ENCODE measurements at regions not wholly inside any gene's neighbourhood (a gene's known extent, or its start where the extent isn't known, plus 50 kb on each side); places are given as distances from the start of the nearest gene placed in this dataset.

- no peak for TF ChIP-seq ZNF263 (CRISPR knock-in tag; IDR thresholded peaks at IDR 0.05; ENCODE audit: low read depth)
- no peak for TF ChIP-seq MLX (CRISPR knock-in tag; IDR thresholded peaks at IDR 0.05)
- no peak for TF ChIP-seq SP1 (CRISPR knock-in tag; conservative IDR thresholded peaks at IDR 0.05)
- TF ChIP-seq CTCF (IDR thresholded peaks at IDR 0.05), result no peak
- TF ChIP-seq GABPB1 (CRISPR knock-in tag; IDR thresholded peaks at IDR 0.05), result no peak
- no peak for TF ChIP-seq IRF1 (CRISPR knock-in tag; IDR thresholded peaks at IDR 0.05)
- TF ChIP-seq ZSCAN18 (CRISPR knock-in tag; IDR thresholded peaks at IDR 0.05), result no peak
- TF ChIP-seq CREM (CRISPR knock-in tag; IDR thresholded peaks at IDR 0.05), result no peak
- no peak for TF ChIP-seq USF1 (CRISPR knock-in tag; IDR thresholded peaks at IDR 0.05)
- no peak for TF ChIP-seq CDX4 (CRISPR knock-in tag; IDR thresholded peaks at IDR 0.05; ENCODE audit: borderline replicate concordance)
- no peak for TF ChIP-seq ESRRA (CRISPR knock-in tag; IDR thresholded peaks at IDR 0.05; ENCODE audit: borderline replicate concordance)
- no peak for TF ChIP-seq E2F5 (CRISPR knock-in tag; IDR thresholded peaks at IDR 0.05)
- no peak for TF ChIP-seq MAX (CRISPR knock-in tag; IDR thresholded peaks at IDR 0.05)
These were observed 114.7 kb upstream of the CARD11 start for GRCh38 chr7:3158341-3158760.

Measured in WTC11 (cell line).